HG03520 (cell line): ENCODE measurements at regions not wholly inside any gene's neighbourhood (a gene's known extent, or its start where the extent isn't known, plus 50 kb on each side); places are given as distances from the start of the nearest gene placed in this dataset.
"Not testable (repeated sequence)": the region's sequence is repeated elsewhere in the genome, so short reads cannot be mapped to it uniquely, and the experiment has no call there.

Experiments
- ATAC-seq: cut with Tn5 transposase; IDR thresholded peaks from one replicate; pipeline ENCODE4 v1.9.1; 2021; ENCODE audit warnings: mild to moderate bottlenecking, moderate library complexity; ENCODE audit not compliant: unreplicated experiment

DNA sequence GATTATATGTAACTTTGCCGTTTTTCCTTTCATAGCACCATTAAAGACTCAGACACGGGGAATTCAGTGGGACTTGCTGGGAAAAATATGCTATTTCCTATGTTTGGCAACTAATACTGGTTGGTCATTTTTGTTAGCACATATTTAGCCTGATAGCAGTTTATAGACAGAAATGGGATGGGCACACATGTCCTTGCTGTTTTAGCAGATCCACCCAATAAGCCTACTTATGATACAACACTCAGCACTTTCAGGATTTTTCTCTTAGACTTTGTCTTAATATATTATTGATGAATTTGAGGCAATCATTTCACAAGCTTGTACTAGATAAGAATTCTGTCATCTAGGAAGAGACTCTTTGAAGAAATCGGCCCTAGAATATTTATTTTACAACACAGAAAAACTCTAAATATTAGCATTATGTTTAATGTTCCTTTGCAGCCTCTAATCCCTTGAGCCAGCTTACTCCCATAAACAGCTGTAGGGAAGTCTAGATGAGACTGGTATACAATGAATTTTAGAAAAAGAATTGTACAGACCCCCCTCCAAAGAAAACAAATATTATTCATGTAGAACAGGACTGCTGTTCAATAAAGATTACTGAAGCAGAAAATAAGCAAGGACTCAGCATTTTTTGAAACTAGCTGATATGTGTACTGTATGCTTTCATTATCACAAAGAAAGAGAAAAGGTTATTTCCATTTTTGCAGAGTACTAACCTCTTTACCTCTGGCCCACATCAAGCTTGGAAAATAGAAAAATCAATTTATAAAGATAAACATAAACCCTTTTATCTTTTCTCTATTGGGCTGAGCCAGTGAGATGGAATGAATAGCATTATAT, 656.8 kb upstream of the SGO1 start:
- no peak for ATAC-seq

DNA sequence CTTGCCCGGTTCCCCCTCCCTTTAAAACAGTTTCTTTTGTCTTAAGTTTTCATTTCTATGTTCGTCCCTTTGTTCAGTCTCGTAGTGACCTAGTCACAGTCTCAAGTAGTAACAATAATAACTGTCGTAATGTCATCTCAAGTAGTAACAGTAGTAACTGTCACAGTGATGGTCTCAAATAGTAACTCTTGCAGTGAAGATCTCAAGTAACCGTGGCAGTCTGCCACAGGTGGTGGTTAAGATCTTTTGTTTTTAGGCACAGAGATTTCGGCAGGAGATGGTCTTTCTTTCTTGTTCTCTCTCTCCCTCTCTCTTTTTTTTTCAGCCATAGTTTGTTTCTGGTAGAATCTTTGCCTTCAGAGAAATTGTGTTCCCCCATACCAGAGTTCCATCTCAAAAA, 656.0 kb upstream of the SGO1 start:
- no peak for ATAC-seq

DNA sequence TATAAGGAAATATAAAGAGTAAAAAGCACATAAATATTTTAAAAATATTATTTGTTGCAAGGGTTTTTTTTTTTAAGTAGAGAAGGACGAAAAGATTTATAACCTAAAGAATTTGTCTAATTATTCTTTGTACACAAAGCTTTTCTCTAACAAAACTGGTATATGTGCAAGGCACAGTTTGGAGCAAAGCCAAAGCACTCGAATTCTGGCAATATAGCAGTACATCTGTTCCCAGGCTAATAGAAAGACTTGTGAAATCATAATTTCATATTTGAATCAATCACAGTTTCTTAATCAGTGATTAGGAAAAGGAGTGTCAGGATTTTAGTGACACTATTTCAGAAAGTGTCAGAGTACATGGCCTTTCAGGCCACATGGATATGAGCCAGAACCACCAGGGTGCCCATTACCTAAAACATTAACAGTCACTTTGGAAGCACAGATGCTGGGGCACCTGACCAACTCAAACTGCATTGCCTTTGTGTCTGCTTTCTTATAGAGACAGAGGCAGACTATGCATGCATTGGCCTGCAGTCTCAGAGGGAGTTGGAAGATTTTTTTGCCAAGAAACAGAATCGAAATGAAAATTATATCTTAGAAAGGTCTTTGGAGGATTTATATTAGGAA, 651.8 kb upstream of the SGO1 start:
- no peak for ATAC-seq

DNA sequence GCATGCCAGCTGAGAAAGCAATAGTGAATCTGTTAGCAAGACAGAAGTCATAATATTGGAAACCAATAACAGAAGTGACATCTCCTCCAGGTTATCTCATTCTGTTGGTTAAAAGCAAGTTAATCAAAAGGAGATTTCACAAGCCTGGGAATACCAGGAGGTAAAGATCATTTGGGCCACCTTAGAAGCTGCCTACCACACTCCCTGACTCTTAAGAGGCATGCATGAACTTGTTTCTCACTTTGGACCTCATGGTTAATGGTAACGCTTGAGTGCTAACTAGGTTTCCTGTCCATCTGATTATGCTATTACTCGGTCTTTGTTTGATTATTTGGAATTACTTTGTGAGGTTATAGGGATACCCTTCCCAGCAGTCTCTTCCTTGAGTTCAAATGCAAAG, 650.8 kb upstream of the SGO1 start:
- ATAC-seq = no peak

DNA sequence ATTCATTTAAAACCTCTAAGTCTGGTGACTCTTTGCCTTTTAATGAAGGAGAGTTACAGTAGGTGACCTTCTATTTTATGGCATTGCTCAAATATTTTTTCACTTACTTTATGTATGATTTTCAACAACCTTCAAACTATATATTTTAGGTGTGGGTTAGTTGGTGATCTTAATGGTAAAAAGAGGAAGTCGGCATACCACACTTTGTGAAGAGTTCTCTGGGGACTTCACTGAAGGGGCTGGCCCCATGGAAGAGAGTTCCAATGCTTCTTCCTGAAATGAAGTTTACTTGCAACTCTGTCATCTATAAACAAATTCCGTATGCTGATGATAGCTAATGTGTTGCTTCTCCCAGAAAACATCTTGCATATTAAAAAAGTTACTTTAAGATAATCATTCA, 647.0 kb upstream of the SGO1 start:
- ATAC-seq = no peak

DNA sequence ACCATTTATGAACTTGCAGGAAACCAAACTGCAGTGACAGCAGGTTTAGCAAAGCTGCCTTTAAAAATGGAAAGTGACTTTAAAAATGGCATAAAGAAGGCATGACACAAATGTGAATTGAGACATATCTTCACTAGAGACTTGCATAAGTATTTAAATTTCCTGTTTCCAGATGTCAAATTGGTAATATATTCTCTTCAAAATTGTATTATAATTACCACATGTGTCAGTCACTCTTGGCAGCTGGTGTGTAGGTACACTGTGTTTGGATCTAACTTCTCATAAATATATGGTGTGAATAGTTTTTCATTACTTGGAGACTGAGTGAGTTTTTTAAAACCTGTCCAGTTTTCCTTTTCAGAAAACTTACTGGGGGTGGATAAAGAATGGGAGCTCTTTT, 636.2 kb upstream of the SGO1 start:
- no peak for ATAC-seq

DNA sequence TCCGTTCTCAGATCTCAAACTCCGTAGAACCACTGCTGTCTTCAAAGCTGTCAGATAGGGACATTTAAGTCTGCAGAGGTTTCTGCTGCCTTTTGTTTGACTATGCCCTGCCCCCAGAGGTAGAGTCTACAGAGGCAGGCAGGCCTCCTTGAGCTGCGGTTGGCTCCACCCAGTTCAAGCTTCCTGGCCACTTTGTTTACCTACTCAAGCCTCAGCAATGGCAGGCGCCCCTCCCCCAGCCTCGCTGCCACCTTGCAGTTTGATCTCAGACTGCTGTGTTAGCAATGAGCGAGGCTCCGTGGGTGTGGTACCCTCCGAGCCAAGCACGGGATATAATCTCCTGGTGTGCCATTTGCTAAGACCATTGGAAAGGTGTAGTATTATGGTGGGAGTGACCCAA, 634.9 kb upstream of the SGO1 start:
- ATAC-seq = not testable (repeated sequence)

DNA sequence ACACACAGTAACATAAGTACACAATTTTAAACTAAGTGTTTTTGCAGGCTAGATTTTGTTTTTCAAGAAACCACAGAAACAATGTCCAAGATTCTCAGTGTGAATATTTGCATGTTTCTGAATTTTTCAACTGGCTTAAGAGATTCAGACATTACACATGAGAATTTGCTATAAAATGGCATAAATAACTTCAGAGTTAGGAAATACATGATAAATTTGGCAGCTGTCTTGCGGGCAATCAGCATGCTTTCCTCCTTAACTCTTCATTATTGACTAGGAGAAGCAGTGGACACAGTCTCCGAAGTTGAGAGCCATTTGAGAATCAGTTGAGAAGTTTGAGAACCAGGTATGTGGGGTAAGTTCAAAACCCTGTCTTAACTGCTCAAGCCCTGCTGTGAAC, 625.6 kb upstream of the SGO1 start:
- no peak for ATAC-seq

DNA sequence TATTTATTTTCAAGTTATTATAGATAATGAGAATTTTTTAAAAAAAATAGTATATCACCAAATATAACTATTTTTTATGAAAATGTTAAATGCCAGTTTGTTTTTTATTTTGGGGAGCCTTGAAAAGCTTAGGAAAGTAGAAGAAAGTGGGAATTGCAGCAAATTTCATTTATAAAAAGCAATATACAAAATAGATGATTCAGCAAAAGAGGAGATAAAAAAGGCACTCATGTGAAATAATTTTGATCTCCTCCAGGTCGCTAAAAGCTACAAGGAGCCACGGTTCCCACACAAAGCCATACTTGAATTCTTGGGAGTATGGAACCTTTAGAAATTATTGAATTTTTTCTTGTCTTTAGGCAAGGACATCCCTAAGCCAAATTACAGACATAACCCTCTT, 625.0 kb upstream of the SGO1 start:
- no peak for ATAC-seq

DNA sequence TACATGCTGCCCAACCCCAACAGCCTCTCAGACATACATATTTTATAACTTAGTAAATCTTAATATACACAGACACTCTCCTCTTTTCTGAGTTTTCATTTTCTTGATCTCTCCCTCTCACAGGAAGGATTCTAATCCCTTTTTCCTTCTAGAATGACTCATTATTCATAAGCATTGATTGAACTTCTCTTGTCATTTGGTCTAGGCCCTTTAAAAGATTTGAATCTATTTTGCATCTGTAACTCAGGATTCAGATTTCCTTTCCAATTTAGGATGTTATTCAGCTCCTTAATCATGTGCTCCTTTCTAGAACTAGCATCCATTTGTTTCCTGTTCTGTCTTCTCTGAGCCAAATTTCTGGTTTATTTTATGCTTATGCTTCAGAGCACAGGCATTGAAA, 624.5 kb upstream of the SGO1 start:
- ATAC-seq = no peak

DNA sequence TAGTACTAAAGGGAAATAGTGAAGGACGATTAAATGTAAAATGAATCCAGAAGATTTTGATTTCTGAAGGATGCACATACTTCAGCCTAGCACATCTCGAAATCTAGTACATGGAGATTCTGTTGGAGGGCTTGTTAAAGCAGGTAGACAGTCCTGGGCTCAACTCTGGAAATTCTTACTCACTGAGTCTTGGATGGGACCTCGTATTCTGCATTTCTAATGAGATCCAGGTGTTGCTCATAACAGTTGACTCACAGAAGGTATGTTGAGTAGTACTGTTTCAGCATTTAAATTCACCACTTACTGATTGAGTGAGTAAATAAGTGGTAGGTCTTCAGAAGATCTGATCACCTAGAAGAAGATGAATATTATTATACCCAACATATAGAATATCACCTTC, 623.4 kb upstream of the SGO1 start:
- no peak for ATAC-seq

DNA sequence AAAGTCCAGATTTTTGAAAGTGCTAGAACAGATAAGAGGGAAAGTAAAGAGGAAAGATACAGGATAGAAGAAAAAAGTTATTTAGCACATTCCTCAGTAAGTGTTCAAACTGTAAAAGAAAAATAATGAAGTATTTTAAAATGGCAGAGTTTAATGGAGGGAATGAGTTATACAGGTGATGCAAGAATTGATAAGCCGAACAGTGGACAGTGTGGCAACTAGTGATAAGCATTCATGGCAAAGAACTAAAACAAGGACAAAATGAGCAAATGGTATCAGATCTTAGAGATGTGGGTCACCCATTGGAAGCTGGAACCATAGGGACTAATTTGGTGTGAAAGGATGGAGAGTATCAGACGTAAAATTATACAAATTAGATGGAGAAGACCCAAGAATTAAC, 622.9 kb upstream of the SGO1 start:
- ATAC-seq = no peak

DNA sequence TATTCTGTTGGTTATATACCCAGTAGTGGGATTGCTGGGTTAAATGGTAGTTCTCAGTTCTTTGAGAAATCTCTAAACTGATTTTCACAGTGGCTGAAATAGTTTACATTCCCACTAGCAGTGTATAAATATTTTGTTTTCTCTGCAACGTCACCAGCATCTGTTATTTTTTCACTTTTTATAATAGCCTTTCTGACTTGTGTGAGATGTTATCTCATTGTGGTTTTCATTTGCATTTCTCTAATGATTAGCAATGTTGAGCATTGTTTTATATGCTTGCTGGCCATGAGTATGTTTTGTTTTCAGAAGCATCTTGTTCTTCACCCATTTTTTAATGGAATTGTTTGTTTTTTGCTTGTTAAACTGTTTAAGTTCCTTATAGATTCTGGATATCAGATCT, 612.7 kb upstream of the SGO1 start:
- ATAC-seq = no peak

DNA sequence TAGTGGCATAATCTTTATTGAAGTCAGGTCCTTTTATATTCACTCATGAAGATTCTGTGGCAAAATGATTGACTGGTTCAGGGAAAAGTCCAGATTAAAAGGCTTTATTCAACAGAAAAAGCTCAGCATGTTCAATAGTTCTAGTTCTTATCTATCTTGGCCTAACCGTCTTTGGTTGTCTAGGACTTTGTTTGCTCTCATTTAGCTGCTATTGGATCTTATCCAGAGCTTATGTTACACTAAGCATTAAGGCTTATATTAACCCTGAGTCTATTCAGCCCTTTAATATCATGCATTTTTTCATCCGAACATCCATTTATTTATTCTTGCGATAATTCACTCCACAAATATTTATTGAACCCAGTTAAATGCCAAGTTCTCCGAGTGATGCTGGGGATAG, 601.0 kb upstream of the SGO1 start:
- no peak for ATAC-seq

DNA sequence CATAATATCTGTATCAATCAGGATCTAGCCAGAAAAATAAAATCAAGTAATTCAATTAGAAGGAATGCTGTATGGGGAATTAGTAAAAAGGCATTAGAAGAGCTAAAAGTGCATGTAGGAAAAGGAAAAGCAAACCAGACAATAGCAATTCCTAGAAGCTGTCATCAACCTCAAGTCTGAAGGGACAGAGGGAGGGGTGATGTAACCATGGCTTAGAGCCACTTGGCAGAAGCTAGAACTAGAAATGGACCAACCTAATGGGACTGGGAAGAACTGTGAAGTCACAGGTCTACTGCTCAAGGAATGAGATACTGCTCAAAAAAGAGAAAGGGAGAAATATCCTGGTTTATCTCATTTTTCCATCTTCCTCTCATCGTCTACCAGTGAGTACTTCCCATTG, 590.7 kb upstream of the SGO1 start:
- no peak for ATAC-seq

DNA sequence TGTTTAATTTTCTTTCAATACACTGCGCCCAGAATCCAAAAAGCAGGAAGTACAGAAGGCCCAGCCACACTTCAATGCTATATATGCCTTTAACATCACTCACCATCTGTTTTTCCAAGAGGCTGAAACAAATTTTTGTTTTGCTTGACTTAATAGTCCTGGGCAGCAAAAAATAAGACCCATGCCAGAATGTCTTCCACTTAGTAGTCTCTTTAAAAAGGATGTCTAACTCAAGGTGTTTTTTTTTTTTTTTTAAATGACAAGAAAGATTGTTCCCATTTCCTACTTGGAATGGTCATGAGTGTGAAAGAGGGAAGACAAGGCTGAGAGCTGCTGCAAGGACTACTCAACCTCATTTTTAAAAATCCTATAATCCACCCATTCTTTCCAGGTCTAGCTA, 590.3 kb upstream of the SGO1 start:
- no peak for ATAC-seq

DNA sequence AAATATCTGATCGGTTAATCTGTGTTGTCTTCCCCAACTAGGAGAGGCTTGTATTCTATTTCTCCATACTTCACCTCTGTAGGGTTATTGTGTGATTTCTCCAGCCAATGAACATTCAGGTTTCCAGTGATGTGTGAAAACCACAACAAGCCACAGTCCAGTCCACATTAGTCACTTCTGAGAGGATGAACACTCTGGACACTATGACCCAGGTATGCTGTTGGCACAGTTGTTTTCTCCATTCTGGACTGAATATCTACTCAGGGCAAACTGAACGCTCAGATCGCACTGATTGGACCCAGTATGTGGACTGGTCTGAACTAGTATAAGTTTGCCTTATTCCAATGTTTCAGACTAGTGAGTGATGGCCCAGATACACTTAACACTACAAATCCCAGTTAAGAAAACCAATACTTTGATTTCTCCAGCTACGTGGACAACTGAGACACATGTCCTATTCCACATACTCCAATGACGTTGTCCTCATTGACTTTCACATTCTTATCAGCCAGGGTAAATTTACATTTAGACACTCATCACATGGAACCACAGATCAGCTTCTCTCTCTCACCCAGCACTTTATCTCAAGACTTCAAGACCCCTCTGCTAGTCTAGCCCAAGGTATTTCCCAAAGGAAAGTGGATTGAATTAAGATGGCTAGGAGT, 587.4 kb upstream of the SGO1 start:
- no peak for ATAC-seq

DNA sequence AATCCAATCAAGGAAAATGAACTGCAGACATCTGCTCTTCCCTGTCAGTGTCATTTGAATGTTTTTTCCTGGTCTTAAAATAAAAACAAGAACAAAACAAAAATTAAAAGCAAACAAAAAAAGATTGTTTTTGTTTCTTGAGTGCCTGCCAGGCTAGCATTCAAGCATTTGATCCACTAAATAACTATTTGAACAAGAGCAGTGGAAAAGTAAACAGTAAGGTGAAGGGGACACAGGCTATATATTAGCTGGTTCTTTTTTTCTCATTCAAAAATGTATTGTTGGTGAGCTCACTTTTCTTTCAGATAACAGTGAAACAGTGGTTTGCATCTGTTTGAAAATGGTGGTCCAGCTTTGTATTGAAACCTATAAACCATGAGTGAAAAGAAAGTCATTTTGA, 586.9 kb upstream of the SGO1 start:
- ATAC-seq = no peak

DNA sequence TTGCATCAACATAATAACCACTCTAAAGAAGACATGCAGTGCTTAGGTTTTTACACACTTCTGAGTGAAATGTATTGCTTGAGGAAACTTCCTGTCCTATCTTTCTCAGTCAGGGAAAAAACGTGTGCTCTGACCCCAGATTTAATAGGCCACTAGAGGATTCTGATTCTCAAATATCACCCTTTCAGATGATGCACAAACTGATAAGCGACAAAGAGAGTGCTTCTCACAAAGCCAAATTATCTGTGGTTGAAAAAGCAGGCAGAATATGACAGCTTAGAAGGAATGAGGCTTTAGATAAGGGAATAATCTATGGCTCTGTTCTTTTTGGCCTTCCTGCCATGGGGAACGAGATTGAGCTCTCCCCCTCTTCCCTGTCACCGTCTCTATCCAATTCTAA, 583.4 kb upstream of the SGO1 start:
- no peak for ATAC-seq

DNA sequence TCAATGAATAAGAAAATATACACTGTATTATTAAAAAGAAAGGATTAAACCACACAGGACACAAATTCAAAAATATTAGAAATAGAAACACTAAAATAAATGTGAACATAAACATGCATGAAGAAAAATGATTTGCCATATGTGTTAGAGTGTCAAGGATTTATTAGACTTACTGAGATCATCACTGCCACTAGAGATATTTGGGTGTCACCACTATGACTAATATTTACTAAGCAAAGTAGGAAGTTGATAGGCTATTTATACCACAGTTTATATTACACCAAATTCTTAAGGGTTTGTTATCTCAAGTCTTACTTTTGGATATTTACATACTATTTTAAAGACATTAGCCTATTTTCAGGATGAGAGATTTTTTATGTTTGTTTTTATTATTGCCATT, 575.0 kb upstream of the SGO1 start:
- ATAC-seq = no peak

DNA sequence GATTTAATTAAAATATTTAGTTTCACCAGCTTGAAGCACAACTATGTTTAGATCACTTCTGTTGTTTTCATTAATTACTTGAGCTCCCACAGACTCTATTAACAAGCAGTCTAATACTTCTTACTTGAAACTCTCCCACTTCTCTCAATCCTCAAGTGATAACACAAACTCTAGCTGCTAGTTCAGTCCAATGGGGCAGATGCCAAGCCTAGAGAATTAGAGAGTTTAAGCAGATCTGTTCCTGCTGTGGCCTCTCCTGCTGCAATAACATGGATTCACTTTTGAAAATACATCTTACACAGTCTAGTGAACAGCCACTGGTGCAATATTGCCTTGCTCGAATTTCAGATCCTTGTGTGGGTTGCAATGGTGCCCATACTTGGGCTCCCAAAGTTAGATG, 566.4 kb upstream of the SGO1 start:
- no peak for ATAC-seq

DNA sequence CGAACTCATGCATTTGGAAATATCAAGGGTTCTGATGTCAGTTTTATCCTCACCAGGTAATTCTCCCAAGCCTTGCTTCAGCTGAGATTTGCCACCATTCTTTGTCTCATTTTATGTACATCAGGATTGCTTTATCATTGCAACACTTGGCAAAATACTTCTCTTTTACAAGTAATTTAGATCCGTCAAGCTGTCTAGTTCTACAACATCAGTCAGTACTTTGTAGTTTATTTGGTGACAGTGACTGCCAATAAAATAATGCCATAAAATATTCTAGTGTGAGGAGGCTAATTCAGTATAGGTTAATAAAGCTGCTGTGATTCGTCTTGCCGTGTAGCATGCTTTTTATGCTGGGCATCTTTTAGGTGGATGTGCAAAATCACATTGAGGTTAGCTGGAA, 565.3 kb upstream of the SGO1 start:
- ATAC-seq = no peak
